Common myeloid progenitor, CD34-positive (primary cell): ENCODE measurements at regions not wholly inside any gene's neighbourhood (a gene's known extent, or its start where the extent isn't known, plus 50 kb on each side); places are given as distances from the start of the nearest gene placed in this dataset.

Experiments
- CTCF ChIA-PET: fragments of 350-600 bp; sonication (Branson Sonifier 250); formaldehyde crosslinking; loops from one replicate; lab custom pipeline; 2021; ENCODE audit warnings: antibody characterized with exemption; lab: Charles Lee
- POLR2A ChIA-PET: fragments of 350-600 bp; sonication (Branson Sonifier 250); formaldehyde crosslinking; loops from one replicate; lab custom pipeline; 2021; ENCODE audit warnings: antibody characterized with exemption; lab: Charles Lee
- DNase-seq, 3 donors: peaks; one replicate each; pipeline versions ENCODE4 v3.0.0 to v3.0.0-alpha.2; 2013
- H3K27ac ChIP-seq, 2 experiments: 1 replicate in 1 of 2; 2 replicates in 1 of 2; pipeline ENCODE4 v1.7.0; 2013; ENCODE audit warnings: inconsistent platforms in 2 of 2, low read length in 2 of 2, mild to moderate bottlenecking in 2 of 2, low read depth in 1 of 2, moderate library complexity in 1 of 2; ENCODE audit not compliant: severe bottlenecking in 2 of 2, insufficient read depth in 1 of 2, poor library complexity in 1 of 2
- H3K27me3 ChIP-seq, 5 experiments: replicated peaks in 2 of 5; 1 replicate in 3 of 5; 2 replicates in 2 of 5; pipeline versions ENCODE4 v1.6.1 to v1.7.0; 2013; ENCODE audit warnings: low read length in 4 of 5, mild to moderate bottlenecking in 2 of 5, moderate library complexity in 2 of 5, inconsistent platforms in 1 of 5; ENCODE audit not compliant: insufficient read depth in 5 of 5, control insufficient read depth in 4 of 5
- H3K36me3 ChIP-seq, 4 experiments: 1 replicate in 2 of 4; 2 replicates in 2 of 4; pipeline versions ENCODE4 v1.6.1 to v1.7.0; 2013; ENCODE audit warnings: low read length in 3 of 4, control low read depth in 1 of 4, mild to moderate bottlenecking in 1 of 4; ENCODE audit not compliant: control insufficient read depth in 4 of 4, insufficient read depth in 4 of 4
- H3K4me1 ChIP-seq, 4 experiments: 1 replicate in 3 of 4; 2 replicates in 1 of 4; pipeline versions ENCODE4 v1.6.1 to v1.7.1; 2013; ENCODE audit warnings: low read length in 3 of 4, mild to moderate bottlenecking in 3 of 4, control low read depth in 1 of 4, inconsistent platforms in 1 of 4, moderate library complexity in 1 of 4; ENCODE audit not compliant: control insufficient read depth in 4 of 4, insufficient read depth in 4 of 4; ENCODE audit errors: control extremely low read depth in 1 of 4
- H3K4me3 ChIP-seq, 7 experiments: 1 replicate in 4 of 7; 2 replicates in 3 of 7; pipeline versions ENCODE4 v1.5.1 to v1.7.0; 2013; ENCODE audit warnings: mild to moderate bottlenecking in 7 of 7, low read length in 6 of 7, moderate library complexity in 6 of 7, inconsistent platforms in 2 of 7, low read depth in 2 of 7, control low read depth in 1 of 7; ENCODE audit not compliant: insufficient read depth in 4 of 7, control insufficient read depth in 1 of 7; ENCODE audit errors: extremely low read depth in 1 of 7
- H3K9me3 ChIP-seq, 5 experiments: 1 replicate in 4 of 5; 2 replicates in 1 of 5; pipeline versions ENCODE4 v1.6.1 to v1.7.1; 2013; ENCODE audit warnings: low read length in 4 of 5, mild to moderate bottlenecking in 2 of 5, inconsistent platforms in 1 of 5, low read depth in 1 of 5, moderate library complexity in 1 of 5; ENCODE audit not compliant: control insufficient read depth in 4 of 5, insufficient read depth in 2 of 5; ENCODE audit errors: control extremely low read depth in 1 of 5
- WGBS: methylation state at CpG from one replicate; pipeline ENCODE4 v1.1.5; 2013; ENCODE audit not compliant: insufficient coverage; 5-methylcytosine and 5-hydroxymethylcytosine counted together

GRCh38 chr1:192941722-192942411, 117.3 kb downstream of the UCHL5 start:
- no peaks in the 10 kb centered on the region for H3K36me3 ChIP-seq
- H3K4me3 ChIP-seq, result no peak overlapping the region
- WGBS, result 93% methylated on average over 1 of the region's 5 CpGs
- DNase-seq, result peak in 2 of 3 donors; percentile 35 to 49
- H3K4me1 ChIP-seq, result peaks cover 0 to 7% (median 4%) of the 10 kb centered on the region in 4 experiments
- H3K9me3 ChIP-seq, result no peaks in the 10 kb centered on the region
- H3K27ac ChIP-seq, result no peak overlapping the region
- ChIA-PET CTCF (interaction anchor here (0.9 kb wide), 3 partner anchors 15 to 369 kb away, joined by 3 read pairs; no protein-coding TSS in a partner anchor), POLR2A (no interaction called here)
- H3K27me3 ChIP-seq, result no peaks in the 10 kb centered on the region

- Histone ChIP-seq H3K36me3 (no peaks in the 10 kb centered on the region), H3K27me3 (no peaks in the 10 kb centered on the region), H3K9me3 (no peaks in the 10 kb centered on the region), H3K27ac (no peak overlapping the region), H3K4me1 (no peaks in the 10 kb centered on the region), H3K4me3 (no peak overlapping the region)
- no peak for DNase-seq
- CTCF ChIA-PET, result interaction anchor here (1.6 kb wide), 1 partner anchor 12 kb away, joined by 5 read pairs; no protein-coding TSS in a partner anchor
- POLR2A ChIA-PET, result no interaction called here
- whole genome bisulfite sequencing, result 100% methylated on average over 1 of the region's 3 CpGs
Measured at GRCh38 chr1:192943108-192943507, 116.1 kb downstream of the UCHL5 start.

- 100% methylated on average over 1 of the region's 1 CpG for WGBS
- no peak overlapping the region for H3K27ac ChIP-seq
Measured at GRCh38 chr1:192943522-192943921, 115.6 kb downstream of the UCHL5 start.

GRCh38 chr1:192945390-192946130, 113.6 kb downstream of the UCHL5 start:
- Histone ChIP-seq H3K27me3 (no peaks in the 10 kb centered on the region), H3K9me3 (no peaks in the 10 kb centered on the region), H3K4me1 (no peaks in the 10 kb centered on the region), H3K4me3 (no peak overlapping the region), H3K36me3 (no peaks in the 10 kb centered on the region), H3K27ac (no peak overlapping the region)
- CTCF ChIA-PET, result no interaction called here
- no peak for DNase-seq
- POLR2A ChIA-PET, result no interaction called here
- 95% methylated on average over 4 of the region's 5 CpGs for WGBS

More at GRCh38 chr1:192943522-192943921, 115.6 kb downstream of the UCHL5 start:
- no peak for DNase-seq
- POLR2A ChIA-PET, result no interaction called here
- H3K36me3 ChIP-seq, result no peaks in the 10 kb centered on the region
- no peak overlapping the region for H3K4me3 ChIP-seq
- no peaks in the 10 kb centered on the region for H3K9me3 ChIP-seq
- CTCF ChIA-PET, result interaction anchor here (1.6 kb wide), 1 partner anchor 13 kb away, joined by 5 read pairs; no protein-coding TSS in a partner anchor
- H3K27me3 ChIP-seq, result no peaks in the 10 kb centered on the region
- no peaks in the 10 kb centered on the region for H3K4me1 ChIP-seq

GRCh38 chr1:192949783-192950182, 109.4 kb downstream of the UCHL5 start:
- H3K4me1 ChIP-seq, result no peaks in the 10 kb centered on the region
- H3K4me3 ChIP-seq, result no peak overlapping the region
- 94% methylated on average over 5 of the region's 5 CpGs for WGBS
- no peaks in the 10 kb centered on the region for H3K9me3 ChIP-seq
- no peaks in the 10 kb centered on the region for H3K27me3 ChIP-seq
- ChIA-PET POLR2A (no interaction called here), CTCF (no interaction called here)
- no peak for DNase-seq
- H3K36me3 ChIP-seq, result no peaks in the 10 kb centered on the region
- H3K27ac ChIP-seq, result no peak overlapping the region

- Histone ChIP-seq H3K9me3 (no peaks in the 10 kb centered on the region), H3K36me3 (no peaks in the 10 kb centered on the region), H3K27me3 (no peaks in the 10 kb centered on the region), H3K27ac (no peak overlapping the region), H3K4me1 (no peaks in the 10 kb centered on the region), H3K4me3 (no peak overlapping the region)
- POLR2A ChIA-PET, result no interaction called here
- no peak for DNase-seq
- WGBS, result no CpG with 5 or more reads among the region's 3 CpGs
- CTCF ChIA-PET, result interaction anchor here (0.6 kb wide), 1 partner anchor 141 kb away, joined by 3 read pairs; no protein-coding TSS in a partner anchor
Measured at GRCh38 chr1:192950926-192951325, 108.2 kb downstream of the UCHL5 start.
